Prostate gland (tissue), 2 donors: ENCODE measurements at regions not wholly inside any gene's neighbourhood (a gene's known extent, or its start where the extent isn't known, plus 50 kb on each side); places are given as distances from the start of the nearest gene placed in this dataset.

Experiments used
- POLR2A ChIP-seq: fragments of 450-650 bp; IDR thresholded peaks from one replicate; pipeline ENCODE4 v1.6.1; 2016; ENCODE audit warnings: antibody characterized with exemption, mild to moderate bottlenecking
- POLR2AphosphoS5 ChIP-seq: sonication (generic); formaldehyde crosslinking; IDR thresholded peaks from one replicate; pipeline ENCODE4 v1.6.1; 2017; ENCODE audit warnings: antibody characterized with exemption
- TF ChIP-seq, protein P1 (sequence below), 4 experiments: fragments of 200-600 bp in 2 of 4; fragments of 450-650 bp in 2 of 4; sonication (generic) in 2 of 4; IDR thresholded peaks; 1 replicate in 3 of 4; 2 replicates in 1 of 4; pipeline ENCODE4 v1.5.1; 2016 to 2019; ENCODE audit warnings: antibody characterized with exemption in 4 of 4, mild to moderate bottlenecking in 2 of 4, moderate library complexity in 2 of 4

- TF ChIP-seq POLR2A (no peak), POLR2AphosphoS5 (no peak)
- TF ChIP-seq, protein P1, sequence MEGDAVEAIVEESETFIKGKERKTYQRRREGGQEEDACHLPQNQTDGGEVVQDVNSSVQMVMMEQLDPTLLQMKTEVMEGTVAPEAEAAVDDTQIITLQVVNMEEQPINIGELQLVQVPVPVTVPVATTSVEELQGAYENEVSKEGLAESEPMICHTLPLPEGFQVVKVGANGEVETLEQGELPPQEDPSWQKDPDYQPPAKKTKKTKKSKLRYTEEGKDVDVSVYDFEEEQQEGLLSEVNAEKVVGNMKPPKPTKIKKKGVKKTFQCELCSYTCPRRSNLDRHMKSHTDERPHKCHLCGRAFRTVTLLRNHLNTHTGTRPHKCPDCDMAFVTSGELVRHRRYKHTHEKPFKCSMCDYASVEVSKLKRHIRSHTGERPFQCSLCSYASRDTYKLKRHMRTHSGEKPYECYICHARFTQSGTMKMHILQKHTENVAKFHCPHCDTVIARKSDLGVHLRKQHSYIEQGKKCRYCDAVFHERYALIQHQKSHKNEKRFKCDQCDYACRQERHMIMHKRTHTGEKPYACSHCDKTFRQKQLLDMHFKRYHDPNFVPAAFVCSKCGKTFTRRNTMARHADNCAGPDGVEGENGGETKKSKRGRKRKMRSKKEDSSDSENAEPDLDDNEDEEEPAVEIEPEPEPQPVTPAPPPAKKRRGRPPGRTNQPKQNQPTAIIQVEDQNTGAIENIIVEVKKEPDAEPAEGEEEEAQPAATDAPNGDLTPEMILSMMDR (IDR thresholded peaks at IDR 0.05) = no peak
These were observed 100.2 kb upstream of the SLC35B3 start for GRCh38 chr6:8535519-8535918.
